SU-DHL-6 (cell line): ENCODE measurements at regions not wholly inside any gene's neighbourhood (a gene's known extent, or its start where the extent isn't known, plus 50 kb on each side); places are given as distances from the start of the nearest gene placed in this dataset.

ENCODE experiments used
- EZH2phosphoT487 ChIP-seq: fragments of 200-600 bp; sonication (generic), shearing (Covaris generic); conservative IDR thresholded peaks from 2 replicates; pipeline ENCODE4 v1.6.1; 2018; ENCODE audit warnings: mild to moderate bottlenecking, antibody characterized with exemption, low read length, moderate library complexity, mixed read lengths
- TF ChIP-seq, protein P1 (sequence below): fragments of 200-600 bp; sonication (generic); IDR thresholded peaks from one replicate; pipeline ENCODE4 v1.5.1; 2017; ENCODE audit warnings: antibody characterized with exemption, mild to moderate bottlenecking, low read length, moderate library complexity; ENCODE audit not compliant: insufficient read depth, poor library complexity, severe bottlenecking

DNA sequence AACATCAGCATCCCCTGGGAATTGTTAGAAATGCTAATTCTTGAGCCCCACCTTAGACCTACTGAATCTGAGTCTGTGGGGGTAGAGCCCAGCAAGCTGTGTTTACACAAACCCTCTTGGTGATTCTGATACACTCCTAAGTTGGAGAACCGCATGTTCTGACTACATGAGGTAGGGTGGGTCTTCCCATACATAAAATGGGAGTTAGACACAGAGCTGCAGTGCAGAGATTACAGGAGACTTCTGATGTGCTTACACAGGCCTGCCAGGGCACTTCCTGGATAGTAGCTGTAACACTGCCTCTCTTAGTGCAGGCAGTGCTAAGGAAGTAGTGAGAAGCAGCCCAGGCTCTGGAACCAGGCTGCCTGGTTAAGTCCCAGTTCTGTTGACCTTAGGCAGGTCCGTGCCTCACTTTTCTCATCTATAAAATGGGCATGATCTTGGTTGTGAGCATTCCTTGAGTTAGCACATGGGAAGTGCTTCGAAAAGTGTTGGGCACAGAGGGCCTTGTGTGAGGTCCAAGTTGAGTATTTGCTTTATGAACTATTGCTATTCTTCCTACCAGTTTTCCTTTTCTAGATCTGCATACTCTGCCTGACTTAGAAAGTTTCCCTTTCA, 67.3 kb downstream of the GLI2 start:
- TF ChIP-seq EZH2phosphoT487, result no peak
- TF ChIP-seq, protein P1, sequence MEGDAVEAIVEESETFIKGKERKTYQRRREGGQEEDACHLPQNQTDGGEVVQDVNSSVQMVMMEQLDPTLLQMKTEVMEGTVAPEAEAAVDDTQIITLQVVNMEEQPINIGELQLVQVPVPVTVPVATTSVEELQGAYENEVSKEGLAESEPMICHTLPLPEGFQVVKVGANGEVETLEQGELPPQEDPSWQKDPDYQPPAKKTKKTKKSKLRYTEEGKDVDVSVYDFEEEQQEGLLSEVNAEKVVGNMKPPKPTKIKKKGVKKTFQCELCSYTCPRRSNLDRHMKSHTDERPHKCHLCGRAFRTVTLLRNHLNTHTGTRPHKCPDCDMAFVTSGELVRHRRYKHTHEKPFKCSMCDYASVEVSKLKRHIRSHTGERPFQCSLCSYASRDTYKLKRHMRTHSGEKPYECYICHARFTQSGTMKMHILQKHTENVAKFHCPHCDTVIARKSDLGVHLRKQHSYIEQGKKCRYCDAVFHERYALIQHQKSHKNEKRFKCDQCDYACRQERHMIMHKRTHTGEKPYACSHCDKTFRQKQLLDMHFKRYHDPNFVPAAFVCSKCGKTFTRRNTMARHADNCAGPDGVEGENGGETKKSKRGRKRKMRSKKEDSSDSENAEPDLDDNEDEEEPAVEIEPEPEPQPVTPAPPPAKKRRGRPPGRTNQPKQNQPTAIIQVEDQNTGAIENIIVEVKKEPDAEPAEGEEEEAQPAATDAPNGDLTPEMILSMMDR, result no peak
